Activated naive CD8-positive, alpha-beta T cell (primary cell): ENCODE measurements at regions not wholly inside any gene's neighbourhood (a gene's known extent, or its start where the extent isn't known, plus 50 kb on each side); places are given as distances from the start of the nearest gene placed in this dataset.

Source experiments
- H3K27ac Mint-ChIP-seq: one replicate; pipeline ENCODE4 v1.8.0; 2021; ENCODE audit warnings: mixed read lengths
- H3K27me3 Mint-ChIP-seq: one replicate; pipeline ENCODE4 v1.8.0; 2021; ENCODE audit warnings: mixed read lengths
- H3K36me3 Mint-ChIP-seq: one replicate; pipeline ENCODE4 v1.8.0; 2021; ENCODE audit warnings: mixed read lengths
- H3K4me1 Mint-ChIP-seq: one replicate; pipeline ENCODE4 v1.8.0; 2021; ENCODE audit warnings: low read depth, mixed read lengths
- H3K4me3 Mint-ChIP-seq: one replicate; pipeline ENCODE4 v1.8.0; 2021; ENCODE audit warnings: mild to moderate bottlenecking, mixed read lengths
- H3K9me3 Mint-ChIP-seq: one replicate; pipeline ENCODE4 v1.8.0; 2021; ENCODE audit warnings: low read depth, mixed read lengths

GRCh38 chr5:125370461-125371205, 624.2 kb upstream of the ZNF608 start:
- no peaks in the 10 kb centered on the region for H3K4me1 Mint-ChIP-seq
- H3K27me3 Mint-ChIP-seq, result no peaks in the 10 kb centered on the region
- H3K36me3 Mint-ChIP-seq, result no peaks in the 10 kb centered on the region
- H3K4me3 Mint-ChIP-seq, result no peak overlapping the region
- H3K9me3 Mint-ChIP-seq, result peaks cover 20% of the 10 kb centered on the region
- H3K27ac Mint-ChIP-seq, result no peak overlapping the region

GRCh38 chr5:125372694-125373631, 626.5 kb upstream of the ZNF608 start:
- Mint-ChIP-seq H3K4me3 (no peak overlapping the region), H3K4me1 (no peaks in the 10 kb centered on the region), H3K9me3 (peaks cover 20% of the 10 kb centered on the region), H3K36me3 (no peaks in the 10 kb centered on the region), H3K27ac (no peak overlapping the region), H3K27me3 (no peaks in the 10 kb centered on the region)

GRCh38 chr5:125375143-125375542, 628.7 kb upstream of the ZNF608 start:
- peaks cover 12% of the 10 kb centered on the region for H3K9me3 Mint-ChIP-seq
- H3K27me3 Mint-ChIP-seq, result no peaks in the 10 kb centered on the region
- no peaks in the 10 kb centered on the region for H3K36me3 Mint-ChIP-seq
- no peaks in the 10 kb centered on the region for H3K4me1 Mint-ChIP-seq
- no peak overlapping the region for H3K27ac Mint-ChIP-seq
- no peak overlapping the region for H3K4me3 Mint-ChIP-seq

GRCh38 chr5:125376059-125376641, 629.7 kb upstream of the ZNF608 start:
- no peaks in the 10 kb centered on the region for H3K27me3 Mint-ChIP-seq
- peaks cover 8% of the 10 kb centered on the region for H3K9me3 Mint-ChIP-seq
- no peaks in the 10 kb centered on the region for H3K36me3 Mint-ChIP-seq
- H3K27ac Mint-ChIP-seq, result no peak overlapping the region
- no peak overlapping the region for H3K4me3 Mint-ChIP-seq
- H3K4me1 Mint-ChIP-seq, result no peaks in the 10 kb centered on the region

GRCh38 chr5:125377141-125377540, 630.7 kb upstream of the ZNF608 start:
- no peak overlapping the region for H3K27ac Mint-ChIP-seq
- H3K36me3 Mint-ChIP-seq, result no peaks in the 10 kb centered on the region
- H3K9me3 Mint-ChIP-seq, result peaks cover 4% of the 10 kb centered on the region
- H3K27me3 Mint-ChIP-seq, result no peaks in the 10 kb centered on the region
- no peak overlapping the region for H3K4me3 Mint-ChIP-seq
- no peaks in the 10 kb centered on the region for H3K4me1 Mint-ChIP-seq

- Mint-ChIP-seq H3K36me3 (no peaks in the 10 kb centered on the region), H3K27ac (no peak overlapping the region), H3K4me3 (no peak overlapping the region), H3K9me3 (no peaks in the 10 kb centered on the region), H3K27me3 (no peaks in the 10 kb centered on the region), H3K4me1 (no peaks in the 10 kb centered on the region)
Measured at GRCh38 chr5:125381290-125381689, 634.9 kb upstream of the ZNF608 start.

- Mint-ChIP-seq H3K27ac (no peak overlapping the region), H3K4me1 (no peaks in the 10 kb centered on the region), H3K27me3 (no peaks in the 10 kb centered on the region), H3K9me3 (no peaks in the 10 kb centered on the region), H3K4me3 (no peak overlapping the region), H3K36me3 (no peaks in the 10 kb centered on the region)
Measured at GRCh38 chr5:125384071-125384470, 637.6 kb upstream of the ZNF608 start.

- H3K4me3 Mint-ChIP-seq, result no peak overlapping the region
- no peaks in the 10 kb centered on the region for H3K4me1 Mint-ChIP-seq
- H3K27ac Mint-ChIP-seq, result no peak overlapping the region
Measured at GRCh38 chr5:125390326-125390725, 643.9 kb upstream of the ZNF608 start.

GRCh38 chr5:125393221-125393815, 646.9 kb upstream of the ZNF608 start:
- H3K27ac Mint-ChIP-seq, result no peak overlapping the region
- H3K4me3 Mint-ChIP-seq, result no peak overlapping the region
- H3K9me3 Mint-ChIP-seq, result peaks cover 19% of the 10 kb centered on the region
- H3K36me3 Mint-ChIP-seq, result no peaks in the 10 kb centered on the region
- H3K27me3 Mint-ChIP-seq, result no peaks in the 10 kb centered on the region
- no peaks in the 10 kb centered on the region for H3K4me1 Mint-ChIP-seq

More at GRCh38 chr5:125390326-125390725, 643.9 kb upstream of the ZNF608 start:
- Mint-ChIP-seq H3K36me3 (no peaks in the 10 kb centered on the region), H3K27me3 (no peaks in the 10 kb centered on the region), H3K9me3 (peaks cover 7% of the 10 kb centered on the region)

- H3K36me3 Mint-ChIP-seq, result no peaks in the 10 kb centered on the region
- no peak overlapping the region for H3K4me3 Mint-ChIP-seq
- H3K27me3 Mint-ChIP-seq, result no peaks in the 10 kb centered on the region
- H3K27ac Mint-ChIP-seq, result no peak overlapping the region
- H3K9me3 Mint-ChIP-seq, result peaks cover 23% of the 10 kb centered on the region
- H3K4me1 Mint-ChIP-seq, result no peaks in the 10 kb centered on the region
Measured at GRCh38 chr5:125394661-125395280, 648.3 kb upstream of the ZNF608 start.

- H3K4me3 Mint-ChIP-seq, result no peak overlapping the region
- H3K27me3 Mint-ChIP-seq, result no peaks in the 10 kb centered on the region
- H3K27ac Mint-ChIP-seq, result no peak overlapping the region
- no peaks in the 10 kb centered on the region for H3K4me1 Mint-ChIP-seq
- no peaks in the 10 kb centered on the region for H3K36me3 Mint-ChIP-seq
- peaks cover 21% of the 10 kb centered on the region for H3K9me3 Mint-ChIP-seq
Measured at GRCh38 chr5:125396462-125396861, 650.0 kb upstream of the ZNF608 start.

- Mint-ChIP-seq H3K4me3 (no peak overlapping the region), H3K27me3 (no peaks in the 10 kb centered on the region), H3K4me1 (no peaks in the 10 kb centered on the region), H3K9me3 (peaks cover 21% of the 10 kb centered on the region), H3K36me3 (no peaks in the 10 kb centered on the region), H3K27ac (no peak overlapping the region)
Measured at GRCh38 chr5:125398466-125398865, 652.0 kb upstream of the ZNF608 start.

- Mint-ChIP-seq H3K27ac (no peak overlapping the region), H3K4me3 (no peak overlapping the region), H3K9me3 (peaks cover 16% of the 10 kb centered on the region), H3K36me3 (no peaks in the 10 kb centered on the region), H3K27me3 (no peaks in the 10 kb centered on the region), H3K4me1 (no peaks in the 10 kb centered on the region)
Measured at GRCh38 chr5:125399885-125400284, 653.4 kb upstream of the ZNF608 start.

- Mint-ChIP-seq H3K27ac (no peak overlapping the region), H3K27me3 (no peaks in the 10 kb centered on the region)
Measured at GRCh38 chr5:125401724-125402622, 655.5 kb upstream of the ZNF608 start.

More at GRCh38 chr5:125401724-125402622, 655.5 kb upstream of the ZNF608 start:
- peaks cover 13% of the 10 kb centered on the region for H3K9me3 Mint-ChIP-seq
- H3K36me3 Mint-ChIP-seq, result no peaks in the 10 kb centered on the region
- no peaks in the 10 kb centered on the region for H3K4me1 Mint-ChIP-seq
- no peak overlapping the region for H3K4me3 Mint-ChIP-seq
